ENCODE measurements at regions not wholly inside any gene's neighbourhood (a gene's known extent, or its start where the extent isn't known, plus 50 kb on each side); places are given as distances from the start of the nearest gene placed in this dataset.

DNA sequence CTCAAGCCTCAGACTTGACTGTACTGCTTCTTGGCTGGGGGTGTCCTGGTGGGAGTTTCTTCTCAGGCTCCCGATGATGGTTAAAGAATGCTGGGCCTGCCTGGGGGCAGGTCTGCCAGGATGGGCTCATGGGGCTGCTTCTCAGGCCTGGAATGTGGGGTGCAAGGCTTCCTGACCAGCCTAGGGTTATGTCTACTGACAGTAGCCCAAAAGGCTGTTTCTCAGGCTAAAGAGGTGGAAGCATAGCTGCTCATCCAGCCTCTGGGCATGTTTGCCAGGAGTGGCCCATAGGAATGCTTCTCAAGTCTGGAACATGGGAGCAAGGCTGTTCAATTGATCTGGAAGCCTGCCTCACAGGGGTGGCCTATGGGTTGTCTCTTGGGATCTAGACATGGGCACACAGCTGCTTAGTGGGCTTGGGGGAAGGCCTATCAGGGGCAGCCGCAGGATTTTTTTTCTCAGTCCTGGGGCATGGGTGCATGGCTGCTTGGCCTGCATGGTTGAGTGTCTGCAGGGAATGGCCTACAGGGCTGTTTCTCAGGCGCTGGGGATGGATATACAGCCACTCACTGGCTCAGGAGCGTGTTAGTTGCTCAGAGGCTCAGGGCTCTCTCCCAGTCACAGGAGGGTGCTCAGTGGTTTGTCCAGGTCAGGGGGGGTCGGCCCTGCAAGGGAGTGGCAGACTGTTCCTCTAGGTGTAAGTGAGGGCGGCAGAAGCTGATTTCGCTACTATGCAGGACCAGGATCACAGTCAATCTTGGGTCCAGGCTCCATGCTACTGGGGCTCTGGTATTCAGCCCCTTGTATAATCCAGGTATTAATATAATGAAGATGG lies 617.3 kb upstream of the REG3G start:
- no peak for TF ChIP-seq KMT2A (CRISPR knock-in tag; IDR thresholded peaks at IDR 0.05)
- no peak for TF ChIP-seq GLMP (CRISPR knock-in tag; IDR thresholded peaks at IDR 0.05; ENCODE audit: borderline replicate concordance)
- no peak for TF ChIP-seq JUND (CRISPR knock-in tag; IDR thresholded peaks at IDR 0.05)
- TF ChIP-seq, protein P1, sequence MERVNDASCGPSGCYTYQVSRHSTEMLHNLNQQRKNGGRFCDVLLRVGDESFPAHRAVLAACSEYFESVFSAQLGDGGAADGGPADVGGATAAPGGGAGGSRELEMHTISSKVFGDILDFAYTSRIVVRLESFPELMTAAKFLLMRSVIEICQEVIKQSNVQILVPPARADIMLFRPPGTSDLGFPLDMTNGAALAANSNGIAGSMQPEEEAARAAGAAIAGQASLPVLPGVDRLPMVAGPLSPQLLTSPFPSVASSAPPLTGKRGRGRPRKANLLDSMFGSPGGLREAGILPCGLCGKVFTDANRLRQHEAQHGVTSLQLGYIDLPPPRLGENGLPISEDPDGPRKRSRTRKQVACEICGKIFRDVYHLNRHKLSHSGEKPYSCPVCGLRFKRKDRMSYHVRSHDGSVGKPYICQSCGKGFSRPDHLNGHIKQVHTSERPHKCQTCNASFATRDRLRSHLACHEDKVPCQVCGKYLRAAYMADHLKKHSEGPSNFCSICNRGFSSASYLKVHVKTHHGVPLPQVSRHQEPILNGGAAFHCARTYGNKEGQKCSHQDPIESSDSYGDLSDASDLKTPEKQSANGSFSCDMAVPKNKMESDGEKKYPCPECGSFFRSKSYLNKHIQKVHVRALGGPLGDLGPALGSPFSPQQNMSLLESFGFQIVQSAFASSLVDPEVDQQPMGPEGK (CRISPR knock-in tag; IDR thresholded peaks at IDR 0.05), result no peak
- TF ChIP-seq FOSL1 (CRISPR knock-in tag; IDR thresholded peaks at IDR 0.05; ENCODE audit: borderline replicate concordance), result no peak
- no peak for TF ChIP-seq RFX1 (IDR thresholded peaks at IDR 0.05)
- no peak for TF ChIP-seq HOXA7 (CRISPR knock-in tag; IDR thresholded peaks at IDR 0.05)
- TF ChIP-seq SCMH1 (CRISPR knock-in tag; IDR thresholded peaks at IDR 0.05; ENCODE audit: borderline replicate concordance), result no peak
- no peak for TF ChIP-seq MAFG (CRISPR knock-in tag; IDR thresholded peaks at IDR 0.05)

All from HepG2 (cell line).